ENCODE measurements at regions not wholly inside any gene's neighbourhood (a gene's known extent, or its start where the extent isn't known, plus 50 kb on each side); places are given as distances from the start of the nearest gene placed in this dataset.

DNA sequence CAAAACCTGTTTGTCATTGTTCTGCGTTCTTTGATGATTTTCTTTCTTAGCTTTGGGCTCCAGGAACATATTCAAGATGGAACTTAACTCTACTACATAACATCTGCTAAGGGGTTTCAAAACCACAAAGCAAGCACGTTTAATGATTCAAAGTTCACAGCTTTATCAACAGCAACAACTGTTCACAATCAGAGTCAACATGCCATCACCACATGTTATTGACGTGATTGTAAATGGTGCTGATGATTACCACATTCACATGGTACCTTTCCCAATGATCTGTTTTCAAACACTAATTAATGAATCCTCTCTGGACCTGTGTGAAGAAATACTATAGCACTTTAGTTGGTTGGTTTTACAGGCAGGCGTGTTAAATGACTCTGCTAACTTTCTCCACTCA is 180.6 kb upstream of the CEP162 start:
- no peak for FAIRE-seq
- ATAC-seq: no peak
- in situ Hi-C loops (cut with HindIII; ENCODE audit: extremely low pct_ligation_motif_present, low pct_unique_long_range_greater_than_20kb): no loop called here

More for the DNA sequence above, 180.6 kb upstream of the CEP162 start:
- Histone ChIP-seq H3K9ac (ENCODE audit: insufficient read depth, low read depth, low read length) (no peak overlapping the region), H3K9me3 (ENCODE audit: low read length) (no peaks in the 10 kb centered on the region), H4K20me1 (ENCODE audit: insufficient read depth, low read length) (no peaks in the 10 kb centered on the region), H3K4me2 (ENCODE audit: low read depth, low read length) (no peak overlapping the region), H3K27ac (ENCODE audit: extremely low read length, insufficient read depth, low read length) (no peak overlapping the region), H3K36me3 (replicated peaks in 1 of 2; ENCODE audit: control insufficient read depth in 1 of 2, insufficient read depth in 2 of 2, low read length in 2 of 2) (no peaks in the 10 kb centered on the region), H3K4me1 (ENCODE audit: insufficient read depth, low read length) (no peaks in the 10 kb centered on the region; the same call in 1 of the 2 replicates), H3K27me3 (ENCODE audit: control insufficient read depth in 1 of 2, insufficient read depth in 2 of 2, low read length in 2 of 2) (no peaks in the 10 kb centered on the region), H3K4me3 (replicated peaks in 1 of 3; ENCODE audit: insufficient read depth in 1 of 3, low read depth in 2 of 3, low read length in 3 of 3) (no peak overlapping the region), H2AFZ (ENCODE audit: low read length) (no peak overlapping the region), H3K79me2 (ENCODE audit: insufficient read depth, low read length) (no peaks in the 10 kb centered on the region)
- TF ChIP-seq PHF20 (CRISPR knock-in tag; IDR thresholded peaks at IDR 0.05): no peak
- TF ChIP-seq, protein P1, sequence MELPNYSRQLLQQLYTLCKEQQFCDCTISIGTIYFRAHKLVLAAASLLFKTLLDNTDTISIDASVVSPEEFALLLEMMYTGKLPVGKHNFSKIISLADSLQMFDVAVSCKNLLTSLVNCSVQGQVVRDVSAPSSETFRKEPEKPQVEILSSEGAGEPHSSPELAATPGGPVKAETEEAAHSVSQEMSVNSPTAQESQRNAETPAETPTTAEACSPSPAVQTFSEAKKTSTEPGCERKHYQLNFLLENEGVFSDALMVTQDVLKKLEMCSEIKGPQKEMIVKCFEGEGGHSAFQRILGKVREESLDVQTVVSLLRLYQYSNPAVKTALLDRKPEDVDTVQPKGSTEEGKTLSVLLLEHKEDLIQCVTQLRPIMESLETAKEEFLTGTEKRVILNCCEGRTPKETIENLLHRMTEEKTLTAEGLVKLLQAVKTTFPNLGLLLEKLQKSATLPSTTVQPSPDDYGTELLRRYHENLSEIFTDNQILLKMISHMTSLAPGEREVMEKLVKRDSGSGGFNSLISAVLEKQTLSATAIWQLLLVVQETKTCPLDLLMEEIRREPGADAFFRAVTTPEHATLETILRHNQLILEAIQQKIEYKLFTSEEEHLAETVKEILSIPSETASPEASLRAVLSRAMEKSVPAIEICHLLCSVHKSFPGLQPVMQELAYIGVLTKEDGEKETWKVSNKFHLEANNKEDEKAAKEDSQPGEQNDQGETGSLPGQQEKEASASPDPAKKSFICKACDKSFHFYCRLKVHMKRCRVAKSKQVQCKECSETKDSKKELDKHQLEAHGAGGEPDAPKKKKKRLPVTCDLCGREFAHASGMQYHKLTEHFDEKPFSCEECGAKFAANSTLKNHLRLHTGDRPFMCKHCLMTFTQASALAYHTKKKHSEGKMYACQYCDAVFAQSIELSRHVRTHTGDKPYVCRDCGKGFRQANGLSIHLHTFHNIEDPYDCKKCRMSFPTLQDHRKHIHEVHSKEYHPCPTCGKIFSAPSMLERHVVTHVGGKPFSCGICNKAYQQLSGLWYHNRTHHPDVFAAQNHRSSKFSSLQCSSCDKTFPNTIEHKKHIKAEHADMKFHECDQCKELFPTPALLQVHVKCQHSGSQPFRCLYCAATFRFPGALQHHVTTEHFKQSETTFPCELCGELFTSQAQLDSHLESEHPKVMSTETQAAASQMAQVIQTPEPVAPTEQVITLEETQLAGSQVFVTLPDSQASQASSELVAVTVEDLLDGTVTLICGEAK (IDR thresholded peaks at IDR 0.05): peak; percentile 36; the same call in 1 of the 2 replicates
- TF ChIP-seq, protein P1 (CRISPR knock-in tag; IDR thresholded peaks at IDR 0.05): peak; percentile 48; the same call in 1 of the 2 replicates
- CTCF ChIA-PET (ENCODE audit: low intra/inter-chr PET ratio, low total read pairs): no interaction called here
- intact Hi-C loops (cut with micrococcal nuclease; ENCODE audit: unreplicated experiment): no loop called here
- 5% methylated on average over 4 of the region's 4 CpGs for WGBS (ENCODE audit: low lambda C conversion rate)
- POLR2A ChIA-PET: no interaction called here
- no TSS peak for BruUV-seq (replicated peaks)
- DNase-seq (ENCODE audit: low spot score): no peak
